ENCODE measurements at regions not wholly inside any gene's neighbourhood (a gene's known extent, or its start where the extent isn't known, plus 50 kb on each side); places are given as distances from the start of the nearest gene placed in this dataset.

DNA sequence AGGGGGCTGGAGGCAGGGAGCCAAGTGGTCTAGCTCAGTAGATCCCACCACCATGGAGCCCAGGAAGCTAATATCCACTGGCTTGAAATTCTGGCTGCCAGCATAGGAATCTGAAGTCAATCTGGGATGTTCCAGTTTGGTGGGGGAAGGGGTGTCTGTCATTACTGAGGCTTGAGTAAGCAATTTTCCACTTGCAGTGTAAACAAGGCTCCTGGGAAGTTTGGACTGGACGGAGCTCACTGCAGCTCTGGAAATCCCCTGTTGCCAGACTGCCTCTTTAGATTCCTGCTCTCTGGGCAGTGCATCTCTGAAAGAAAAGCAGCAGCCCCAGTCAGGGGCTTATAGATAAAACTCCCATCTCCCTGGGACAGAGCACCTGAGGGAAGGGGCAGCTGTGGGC is 349.2 kb upstream of the KLHL1 start:
- no peak for DNase-seq

DNA sequence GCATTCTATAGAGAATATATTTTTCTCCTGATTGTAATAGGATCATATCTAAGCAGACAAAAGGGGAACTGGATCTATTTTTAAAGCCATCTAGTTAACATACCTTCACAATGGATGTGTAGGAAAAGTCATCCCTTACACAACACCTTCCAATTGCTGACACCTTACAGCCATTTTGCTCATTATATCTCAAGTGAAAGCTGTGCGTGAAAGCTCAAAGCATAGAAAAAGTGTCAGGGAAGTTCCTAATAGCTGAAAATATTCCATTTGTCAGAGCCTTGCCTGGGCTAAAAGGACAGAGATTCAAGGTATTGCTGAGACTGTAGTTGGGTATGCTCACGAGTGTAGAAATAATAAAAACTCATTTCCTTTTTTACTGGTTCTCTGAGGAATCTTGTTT is 340.6 kb upstream of the KLHL1 start:
- TF ChIP-seq POLR2A (IDR thresholded peaks at IDR 0.05; ENCODE audit: low read length), result no peak
- no peak for TF ChIP-seq GATA1 (IDR thresholded peaks at IDR 0.05; ENCODE audit: low read depth, low read length)
- DNase-seq, result no peak

More for the DNA sequence above, 349.2 kb upstream of the KLHL1 start:
- no peak for TF ChIP-seq POLR2A (IDR thresholded peaks at IDR 0.05; ENCODE audit: low read length)
- TF ChIP-seq GATA1 (IDR thresholded peaks at IDR 0.05; ENCODE audit: low read depth, low read length), result no peak

GRCh38 chr13:70432276-70432805 is 324.1 kb upstream of the KLHL1 start:
- no peak for DNase-seq
- TF ChIP-seq POLR2A (IDR thresholded peaks at IDR 0.05; ENCODE audit: low read length) (no peak), GATA1 (IDR thresholded peaks at IDR 0.05; ENCODE audit: low read depth, low read length) (no peak)

GRCh38 chr13:70430256-70430655 is 322.0 kb upstream of the KLHL1 start:
- TF ChIP-seq GATA1 (IDR thresholded peaks at IDR 0.05; ENCODE audit: low read depth, low read length) (no peak), POLR2A (IDR thresholded peaks at IDR 0.05; ENCODE audit: low read length) (no peak)
- no peak for DNase-seq

DNA sequence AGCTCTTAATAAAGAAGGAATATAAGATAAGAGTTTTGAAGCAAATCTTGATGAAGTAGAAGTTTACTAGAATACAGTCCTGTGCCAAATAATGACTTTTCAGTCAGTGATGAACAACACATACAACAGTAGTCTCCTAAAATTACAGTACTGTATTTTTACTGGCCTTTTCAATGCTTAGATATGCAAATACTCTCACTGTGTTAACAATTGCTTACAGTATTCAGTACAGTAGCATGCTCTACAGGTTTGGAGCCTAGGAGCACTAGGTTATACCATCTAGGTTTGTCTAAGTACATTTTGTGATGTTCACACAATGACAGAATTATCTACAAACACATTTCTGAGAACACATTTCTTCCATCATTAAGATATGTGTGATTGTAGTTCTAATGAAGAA is 316.7 kb upstream of the KLHL1 start:
- no peak for TF ChIP-seq GATA1 (IDR thresholded peaks at IDR 0.05; ENCODE audit: low read depth, low read length)
- no peak for TF ChIP-seq POLR2A (IDR thresholded peaks at IDR 0.05; ENCODE audit: low read length)
- no peak for DNase-seq

DNA sequence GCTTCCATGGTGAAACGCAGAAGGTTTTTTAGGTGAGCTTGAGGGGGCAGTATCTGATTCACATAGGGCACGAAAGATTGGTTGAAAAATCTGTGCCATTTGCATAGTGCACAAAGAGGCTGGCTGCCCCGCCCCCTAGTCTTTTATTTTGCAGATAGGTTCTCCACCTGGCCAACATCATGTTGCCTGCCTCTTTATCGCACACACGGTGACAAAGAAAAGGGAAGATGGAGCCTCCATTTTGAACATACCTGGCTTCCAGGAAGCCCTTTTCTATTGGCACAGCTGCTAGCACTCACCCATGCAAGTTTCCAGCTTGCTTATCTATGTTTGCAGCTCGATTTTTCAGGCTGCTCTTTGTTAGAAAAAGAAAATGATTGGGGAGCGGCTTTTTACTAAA is 316.2 kb upstream of the KLHL1 start:
- TF ChIP-seq GATA1 (IDR thresholded peaks at IDR 0.05; ENCODE audit: low read depth, low read length) (no peak), POLR2A (IDR thresholded peaks at IDR 0.05; ENCODE audit: low read length) (no peak)

GRCh38 chr13:70415136-70415535 is 306.9 kb upstream of the KLHL1 start:
- TF ChIP-seq GATA1 (IDR thresholded peaks at IDR 0.05; ENCODE audit: low read depth, low read length) (no peak), POLR2A (IDR thresholded peaks at IDR 0.05; ENCODE audit: low read length) (no peak)
- no peak for DNase-seq

More for the DNA sequence above, 316.2 kb upstream of the KLHL1 start:
- no peak for DNase-seq

GRCh38 chr13:70408865-70409264 is 300.6 kb upstream of the KLHL1 start:
- TF ChIP-seq POLR2A (IDR thresholded peaks at IDR 0.05; ENCODE audit: low read length) (no peak), GATA1 (IDR thresholded peaks at IDR 0.05; ENCODE audit: low read depth, low read length) (no peak)
- DNase-seq, result no peak

DNA sequence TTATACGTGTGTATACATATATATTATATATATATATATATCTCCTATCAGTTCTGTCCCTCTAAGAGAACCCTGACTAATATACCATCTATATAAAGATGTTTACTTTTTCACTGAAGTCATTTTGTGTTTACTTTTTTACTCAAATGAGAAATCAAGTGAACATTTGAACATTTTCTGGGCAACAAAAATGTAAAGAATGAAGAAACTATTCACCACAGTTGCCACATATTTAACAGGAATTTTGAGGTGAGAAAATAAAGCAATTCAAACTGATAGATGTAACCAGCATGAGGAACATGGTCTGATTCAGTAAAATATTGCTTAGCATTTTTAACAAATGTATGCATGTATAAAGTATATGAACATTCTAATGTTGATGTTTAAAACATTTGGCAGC is 299.2 kb upstream of the KLHL1 start:
- no peak for DNase-seq
- TF ChIP-seq GATA1 (IDR thresholded peaks at IDR 0.05; ENCODE audit: low read depth, low read length), result no peak
- TF ChIP-seq POLR2A (IDR thresholded peaks at IDR 0.05; ENCODE audit: low read length), result no peak

GRCh38 chr13:70405266-70405665 is 297.0 kb upstream of the KLHL1 start:
- TF ChIP-seq GATA1 (IDR thresholded peaks at IDR 0.05; ENCODE audit: low read depth, low read length) (no peak), POLR2A (IDR thresholded peaks at IDR 0.05; ENCODE audit: low read length) (no peak)
- no peak for DNase-seq

GRCh38 chr13:70394031-70394548 is 285.8 kb upstream of the KLHL1 start:
- TF ChIP-seq GATA1 (IDR thresholded peaks at IDR 0.05; ENCODE audit: low read depth, low read length) (no peak), POLR2A (IDR thresholded peaks at IDR 0.05; ENCODE audit: low read length) (no peak)
- no peak for DNase-seq

DNA sequence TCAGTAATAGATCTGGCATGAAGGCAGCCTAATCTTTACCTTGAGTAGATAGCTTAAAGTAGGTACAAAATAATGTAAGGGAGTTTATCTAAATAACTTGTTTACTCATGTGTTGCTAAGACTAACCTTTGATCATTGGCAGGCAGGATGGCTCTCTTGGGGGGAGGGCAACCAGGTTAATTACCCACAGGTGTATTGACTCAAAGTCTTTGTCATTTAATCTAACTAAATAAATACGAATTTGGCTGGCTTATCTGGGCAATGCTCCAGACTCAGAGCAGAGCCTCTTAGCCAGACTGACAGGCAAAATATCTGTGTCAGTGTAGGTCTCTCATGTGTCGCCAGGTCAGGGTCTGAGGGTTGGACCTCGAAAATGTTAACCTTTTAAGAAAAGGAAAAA is 283.4 kb upstream of the KLHL1 start:
- TF ChIP-seq GATA1 (IDR thresholded peaks at IDR 0.05; ENCODE audit: low read depth, low read length) (no peak), POLR2A (IDR thresholded peaks at IDR 0.05; ENCODE audit: low read length) (no peak)

GRCh38 chr13:70390968-70391367 is 282.7 kb upstream of the KLHL1 start:
- DNase-seq, result no peak
- TF ChIP-seq GATA1 (IDR thresholded peaks at IDR 0.05; ENCODE audit: low read depth, low read length) (no peak), POLR2A (IDR thresholded peaks at IDR 0.05; ENCODE audit: low read length) (no peak)

More for the DNA sequence above, 283.4 kb upstream of the KLHL1 start:
- DNase-seq, result no peak

DNA sequence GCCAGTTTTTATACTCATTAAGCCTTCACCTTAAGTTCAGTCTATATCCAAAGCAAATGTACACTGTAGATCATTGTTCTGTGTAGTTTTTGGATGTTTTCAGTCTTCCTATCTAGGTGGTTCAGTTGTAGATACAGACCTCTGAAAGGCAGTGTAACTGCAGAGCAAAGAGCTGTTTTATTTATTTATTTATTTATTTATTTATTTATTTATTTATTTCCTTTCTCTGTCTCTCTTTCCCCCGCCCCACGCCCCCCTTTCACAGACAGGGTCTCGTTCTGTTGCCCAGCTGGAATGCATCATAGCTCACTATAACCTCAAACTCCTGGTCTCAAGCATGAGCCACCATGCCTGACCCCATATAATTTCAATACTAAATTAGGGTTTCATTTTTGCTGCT is 281.8 kb upstream of the KLHL1 start:
- DNase-seq, result no peak
- TF ChIP-seq POLR2A (IDR thresholded peaks at IDR 0.05; ENCODE audit: low read length) (no peak), GATA1 (IDR thresholded peaks at IDR 0.05; ENCODE audit: low read depth, low read length) (no peak)

GRCh38 chr13:70388935-70389334 is 280.7 kb upstream of the KLHL1 start:
- DNase-seq, result no peak
- TF ChIP-seq POLR2A (IDR thresholded peaks at IDR 0.05; ENCODE audit: low read length) (no peak), GATA1 (IDR thresholded peaks at IDR 0.05; ENCODE audit: low read depth, low read length) (no peak)

Data from erythroblast (primary cell).